MM.1S (cell line): ENCODE measurements at regions not wholly inside any gene's neighbourhood (a gene's known extent, or its start where the extent isn't known, plus 50 kb on each side); places are given as distances from the start of the nearest gene placed in this dataset.

ENCODE experiments used
- DNase-seq: peaks from one replicate; pipeline ENCODE4 v3.0.0-alpha.2; 2015
- H2AFZ ChIP-seq: fragments of 300-600 bp; sonication (generic); 2 replicates; pipeline ENCODE4 v1.6.0; 2016; ENCODE audit warnings: antibody characterized with exemption, low read length
- H3F3A ChIP-seq: fragments of 300-600 bp; sonication (generic); 2 replicates; pipeline ENCODE4 v1.6.1; 2016; ENCODE audit warnings: mild to moderate bottlenecking, antibody characterized with exemption, low read length, moderate library complexity, mixed read lengths; ENCODE audit not compliant: insufficient read depth
- H3K27ac ChIP-seq: fragments of 300-600 bp; sonication (generic); 2 replicates; pipeline ENCODE4 v1.5.1; 2016; ENCODE audit warnings: mild to moderate bottlenecking, low read length
- H3K27me3 ChIP-seq: fragments of 300-600 bp; sonication (generic); replicated peaks from 2 replicates; pipeline ENCODE4 v1.6.0; 2016; ENCODE audit warnings: low read length; ENCODE audit not compliant: insufficient read depth
- H3K36me3 ChIP-seq: fragments of 300-600 bp; sonication (generic); replicated peaks from 2 replicates; pipeline ENCODE4 v1.6.1; 2016; ENCODE audit warnings: mild to moderate bottlenecking, low read length, mixed read lengths; ENCODE audit not compliant: insufficient read depth
- H3K4me1 ChIP-seq: fragments of 300-600 bp; sonication (generic); 2 replicates; pipeline ENCODE4 v1.6.1; 2016; ENCODE audit warnings: low read length, mixed read lengths
- H3K4me2 ChIP-seq: fragments of 300-600 bp; sonication (generic); 2 replicates; pipeline ENCODE4 v1.6.0; 2016; ENCODE audit warnings: low read depth, low read length
- H3K4me3 ChIP-seq: fragments of 300-600 bp; sonication (generic); 2 replicates; pipeline ENCODE4 v1.5.1; 2016; ENCODE audit warnings: low read length, mixed read lengths
- H3K79me2 ChIP-seq: fragments of 300-600 bp; sonication (generic); 2 replicates; pipeline ENCODE4 v1.6.1; 2016; ENCODE audit warnings: mixed run types, low read length, mixed read lengths
- H3K9ac ChIP-seq: fragments of 300-600 bp; sonication (generic); 2 replicates; pipeline ENCODE4 v1.6.1; 2016; ENCODE audit warnings: low read length, mixed read lengths
- H3K9me2 ChIP-seq: fragments of 300-600 bp; sonication (generic); replicated peaks from 2 replicates; pipeline ENCODE4 v1.6.1; 2016; ENCODE audit warnings: mild to moderate bottlenecking, low read length, mixed read lengths; ENCODE audit not compliant: insufficient read depth
- H3K9me3 ChIP-seq: fragments of 300-600 bp; sonication (generic); replicated peaks from 2 replicates; pipeline ENCODE4 v1.6.1; 2016; ENCODE audit warnings: mild to moderate bottlenecking, low read length, mixed read lengths; ENCODE audit not compliant: insufficient read depth
- H4K20me1 ChIP-seq: fragments of 300-600 bp; sonication (generic); 2 replicates; pipeline ENCODE4 v1.6.1; 2016; ENCODE audit warnings: mild to moderate bottlenecking, low read length, moderate library complexity, mixed read lengths; ENCODE audit not compliant: insufficient read depth
- EZH2 ChIP-seq: fragments of 300-600 bp; sonication (generic); optimal IDR thresholded peaks from 2 replicates; pipeline ENCODE3; 2017; ENCODE audit warnings: low read depth, mild to moderate bottlenecking, antibody characterized with exemption, low read length, mixed read lengths
- EZH2phosphoT487 ChIP-seq: fragments of 300-600 bp; sonication (generic); IDR thresholded peaks from 2 replicates; pipeline ENCODE4 v1.6.1; 2018; ENCODE audit warnings: antibody characterized with exemption, low read length
- TF ChIP-seq, protein P1 (sequence below): fragments of 300-600 bp; sonication (generic); IDR thresholded peaks from 2 replicates; pipeline ENCODE4 v1.5.1; 2016; ENCODE audit warnings: antibody characterized with exemption, low read length, mixed read lengths

DNA sequence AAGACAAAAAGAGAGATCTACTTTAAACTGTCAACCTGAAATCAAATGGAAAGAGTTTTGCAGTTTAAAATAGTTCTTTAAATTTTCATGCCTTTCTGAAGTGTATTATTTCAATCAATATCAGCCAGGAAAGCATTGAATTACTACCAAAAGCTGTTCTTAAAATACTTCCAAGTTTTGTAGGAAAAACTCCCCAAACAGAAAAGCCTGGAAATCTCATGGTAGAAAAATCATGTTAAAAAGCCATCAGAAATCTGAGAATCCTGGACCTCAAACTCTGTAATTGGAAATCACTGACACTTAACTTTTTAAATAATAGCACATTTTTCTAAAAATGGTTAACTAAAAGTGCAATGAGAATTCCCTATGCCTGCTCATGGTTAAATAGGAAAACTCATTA, 63.3 kb upstream of the CNTNAP4 start:
- no peaks in the 10 kb centered on the region for H3K79me2 ChIP-seq
- H3K9me2 ChIP-seq: no peaks in the 10 kb centered on the region
- H3K4me1 ChIP-seq: no peaks in the 10 kb centered on the region
- no peaks in the 10 kb centered on the region for H4K20me1 ChIP-seq
- no peak overlapping the region for H2AFZ ChIP-seq
- no peaks in the 10 kb centered on the region for H3K9me3 ChIP-seq
- no peak overlapping the region for H3K4me2 ChIP-seq
- H3F3A ChIP-seq: no peaks in the 10 kb centered on the region
- no peak overlapping the region for H3K4me3 ChIP-seq
- H3K27me3 ChIP-seq: no peaks in the 10 kb centered on the region
- no peaks in the 10 kb centered on the region for H3K36me3 ChIP-seq
- TF ChIP-seq EZH2: no peak
- TF ChIP-seq, protein P1, sequence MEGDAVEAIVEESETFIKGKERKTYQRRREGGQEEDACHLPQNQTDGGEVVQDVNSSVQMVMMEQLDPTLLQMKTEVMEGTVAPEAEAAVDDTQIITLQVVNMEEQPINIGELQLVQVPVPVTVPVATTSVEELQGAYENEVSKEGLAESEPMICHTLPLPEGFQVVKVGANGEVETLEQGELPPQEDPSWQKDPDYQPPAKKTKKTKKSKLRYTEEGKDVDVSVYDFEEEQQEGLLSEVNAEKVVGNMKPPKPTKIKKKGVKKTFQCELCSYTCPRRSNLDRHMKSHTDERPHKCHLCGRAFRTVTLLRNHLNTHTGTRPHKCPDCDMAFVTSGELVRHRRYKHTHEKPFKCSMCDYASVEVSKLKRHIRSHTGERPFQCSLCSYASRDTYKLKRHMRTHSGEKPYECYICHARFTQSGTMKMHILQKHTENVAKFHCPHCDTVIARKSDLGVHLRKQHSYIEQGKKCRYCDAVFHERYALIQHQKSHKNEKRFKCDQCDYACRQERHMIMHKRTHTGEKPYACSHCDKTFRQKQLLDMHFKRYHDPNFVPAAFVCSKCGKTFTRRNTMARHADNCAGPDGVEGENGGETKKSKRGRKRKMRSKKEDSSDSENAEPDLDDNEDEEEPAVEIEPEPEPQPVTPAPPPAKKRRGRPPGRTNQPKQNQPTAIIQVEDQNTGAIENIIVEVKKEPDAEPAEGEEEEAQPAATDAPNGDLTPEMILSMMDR: no peak
- no peak for TF ChIP-seq EZH2phosphoT487
- no peak overlapping the region for H3K9ac ChIP-seq
- H3K27ac ChIP-seq: no peak overlapping the region
- DNase-seq: no peak

DNA sequence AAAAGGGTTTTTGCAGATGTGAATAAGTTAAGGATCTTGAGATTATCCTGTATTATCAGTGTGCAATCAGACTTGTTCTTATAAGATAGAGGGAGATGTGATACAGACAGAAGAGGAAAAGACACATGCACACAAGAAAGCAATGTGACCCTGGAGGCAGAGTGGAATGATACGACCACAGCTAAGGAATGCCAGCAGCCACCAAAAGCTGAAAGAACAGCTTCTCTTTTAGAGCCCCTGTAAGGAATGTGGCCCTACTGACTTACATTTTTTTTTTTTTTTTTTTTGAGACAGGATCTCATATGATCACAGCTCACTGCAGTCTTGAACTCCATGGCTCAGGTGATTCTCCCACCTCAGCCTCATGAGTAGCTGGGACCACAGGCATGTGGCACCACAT, 62.3 kb upstream of the CNTNAP4 start:
- no peaks in the 10 kb centered on the region for H4K20me1 ChIP-seq
- H2AFZ ChIP-seq: no peak overlapping the region
- no peaks in the 10 kb centered on the region for H3K36me3 ChIP-seq
- no peak for DNase-seq
- H3F3A ChIP-seq: no peaks in the 10 kb centered on the region
- H3K4me1 ChIP-seq: no peaks in the 10 kb centered on the region
- H3K27ac ChIP-seq: no peak overlapping the region
- H3K4me3 ChIP-seq: no peak overlapping the region
- H3K27me3 ChIP-seq: no peaks in the 10 kb centered on the region
- no peaks in the 10 kb centered on the region for H3K9me2 ChIP-seq
- H3K4me2 ChIP-seq: no peak overlapping the region
- TF ChIP-seq, protein P1: no peak
- TF ChIP-seq EZH2 (no peak), EZH2phosphoT487 (no peak)
- H3K9me3 ChIP-seq: no peaks in the 10 kb centered on the region
- H3K9ac ChIP-seq: no peak overlapping the region
- H3K79me2 ChIP-seq: no peaks in the 10 kb centered on the region

DNA sequence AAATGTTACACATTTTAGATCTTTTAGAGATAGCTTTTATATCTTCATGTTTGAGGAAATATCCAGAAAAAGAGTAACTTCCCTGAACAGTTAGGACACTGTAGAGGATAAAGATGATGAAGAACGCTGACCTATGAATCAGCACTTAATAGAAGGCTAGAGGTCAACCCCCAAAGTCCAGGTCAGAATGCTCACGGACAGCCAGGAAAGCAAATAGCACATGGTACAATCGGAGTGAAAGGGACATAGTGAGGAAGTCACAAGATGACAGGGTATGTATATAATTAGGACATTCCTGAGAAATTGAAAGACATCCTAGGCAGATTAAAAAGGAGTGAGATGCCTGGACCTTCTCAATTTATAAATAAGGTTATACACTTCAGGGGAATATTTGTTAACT, 55.1 kb upstream of the CNTNAP4 start:
- no peak overlapping the region for H3K4me2 ChIP-seq
- no peaks in the 10 kb centered on the region for H3K4me1 ChIP-seq
- no peak overlapping the region for H3K9ac ChIP-seq
- H3K27me3 ChIP-seq: no peaks in the 10 kb centered on the region
- no peaks in the 10 kb centered on the region for H4K20me1 ChIP-seq
- DNase-seq: no peak
- H2AFZ ChIP-seq: no peak overlapping the region
- no peaks in the 10 kb centered on the region for H3K36me3 ChIP-seq
- no peaks in the 10 kb centered on the region for H3F3A ChIP-seq
- H3K79me2 ChIP-seq: no peaks in the 10 kb centered on the region
- TF ChIP-seq, protein P1: no peak
- TF ChIP-seq EZH2 (no peak), EZH2phosphoT487 (no peak)
- H3K4me3 ChIP-seq: no peak overlapping the region
- no peaks in the 10 kb centered on the region for H3K9me3 ChIP-seq
- no peaks in the 10 kb centered on the region for H3K9me2 ChIP-seq
- no peak overlapping the region for H3K27ac ChIP-seq

DNA sequence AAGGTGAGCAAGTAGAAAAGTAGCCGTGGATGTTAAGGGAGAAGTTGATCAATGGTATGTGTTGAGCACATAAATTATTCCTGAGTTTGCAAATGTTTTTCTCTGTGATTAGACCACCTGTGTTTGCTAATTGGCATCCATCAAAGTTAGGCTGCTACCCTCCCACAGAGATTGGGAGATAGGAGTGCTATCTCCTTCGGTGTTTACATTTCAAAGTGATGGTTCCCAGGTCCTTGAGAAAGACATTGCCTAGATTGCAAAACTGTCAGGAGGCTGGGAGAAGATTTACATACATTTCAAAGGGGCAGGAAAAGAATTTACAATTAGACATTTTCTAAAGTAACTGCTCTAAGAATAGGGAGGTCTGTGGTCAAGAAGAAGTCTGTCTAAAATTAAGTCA, 54.3 kb upstream of the CNTNAP4 start:
- H3K36me3 ChIP-seq: no peaks in the 10 kb centered on the region

More for the DNA sequence above, 54.3 kb upstream of the CNTNAP4 start:
- H3K9me2 ChIP-seq: no peaks in the 10 kb centered on the region
- no peaks in the 10 kb centered on the region for H3K27me3 ChIP-seq
- no peak for DNase-seq
- no peaks in the 10 kb centered on the region for H3K4me1 ChIP-seq
- no peak overlapping the region for H3K27ac ChIP-seq
- H3K79me2 ChIP-seq: no peaks in the 10 kb centered on the region
- H3K4me2 ChIP-seq: no peak overlapping the region
- H2AFZ ChIP-seq: no peak overlapping the region
- H4K20me1 ChIP-seq: no peaks in the 10 kb centered on the region
- H3K9me3 ChIP-seq: no peaks in the 10 kb centered on the region
- no peak overlapping the region for H3K9ac ChIP-seq
- TF ChIP-seq EZH2: no peak
- TF ChIP-seq EZH2phosphoT487: no peak
- TF ChIP-seq, protein P1: no peak
- no peak overlapping the region for H3K4me3 ChIP-seq
- no peaks in the 10 kb centered on the region for H3F3A ChIP-seq
